GM18507 (cell line): ENCODE measurements at regions not wholly inside any gene's neighbourhood (a gene's known extent, or its start where the extent isn't known, plus 50 kb on each side); places are given as distances from the start of the nearest gene placed in this dataset.

Source experiments
- DNase-seq: peaks from one replicate; pipeline ENCODE4 v3.0.0; 2011; ENCODE audit warnings: low read depth; ENCODE audit not compliant: insufficient read length; ENCODE audit errors: extremely low spot score
- FAIRE-seq: peaks from 2 replicates; lab custom pipeline; 2011; peaks lifted over from hg19 to GRCh38; lab: Jason Lieb, UNC

- no peak for FAIRE-seq
- DNase-seq: no peak
These were observed 51.1 kb downstream of the HYCC1 start for GRCh38 chr7:22962775-22963350.

DNA sequence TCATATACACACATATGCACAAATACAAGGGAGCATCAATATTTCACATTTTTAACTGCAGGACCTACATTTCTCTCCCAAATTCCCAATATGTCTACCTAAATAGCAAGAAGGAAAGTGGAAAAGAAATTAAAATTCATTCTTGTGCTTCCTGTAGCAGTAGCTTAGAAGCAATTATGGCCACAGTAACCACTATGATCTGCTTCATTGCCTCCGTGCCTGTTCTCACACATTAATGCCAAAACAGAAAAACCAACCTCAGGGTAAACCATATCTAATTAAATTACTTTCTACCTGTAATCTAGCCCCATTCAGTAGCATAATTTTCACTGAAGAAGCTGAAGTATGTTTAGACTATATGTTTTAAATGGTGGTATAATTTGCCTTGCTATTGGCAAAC is 55.2 kb downstream of the HYCC1 start:
- peak; percentile 31 for FAIRE-seq
- no peak for DNase-seq

DNA sequence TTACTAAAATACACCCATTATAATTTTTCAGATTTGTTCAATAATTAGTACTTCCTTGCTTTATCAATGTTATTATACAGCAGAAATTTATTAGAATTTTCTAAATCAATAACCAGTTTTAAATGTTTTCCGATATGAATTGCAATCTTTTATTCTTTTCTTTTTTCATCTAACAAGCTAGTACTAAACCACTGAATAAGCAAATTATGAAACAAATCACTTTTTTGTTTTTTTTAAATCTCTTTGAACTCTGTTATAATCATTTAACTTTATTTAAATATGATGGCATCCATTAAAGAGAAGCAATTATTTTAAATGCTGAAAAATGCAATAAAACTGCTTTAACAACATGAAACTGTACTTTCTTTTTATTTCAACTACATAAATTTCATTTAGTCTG is 59.7 kb downstream of the HYCC1 start:
- no peak for FAIRE-seq

GRCh38 chr7:22952306-22953015 is 61.5 kb downstream of the HYCC1 start:
- FAIRE-seq (peak; percentile 26), DNase-seq (no peak)

More for the DNA sequence above, 59.7 kb downstream of the HYCC1 start:
- DNase-seq: no peak

DNA sequence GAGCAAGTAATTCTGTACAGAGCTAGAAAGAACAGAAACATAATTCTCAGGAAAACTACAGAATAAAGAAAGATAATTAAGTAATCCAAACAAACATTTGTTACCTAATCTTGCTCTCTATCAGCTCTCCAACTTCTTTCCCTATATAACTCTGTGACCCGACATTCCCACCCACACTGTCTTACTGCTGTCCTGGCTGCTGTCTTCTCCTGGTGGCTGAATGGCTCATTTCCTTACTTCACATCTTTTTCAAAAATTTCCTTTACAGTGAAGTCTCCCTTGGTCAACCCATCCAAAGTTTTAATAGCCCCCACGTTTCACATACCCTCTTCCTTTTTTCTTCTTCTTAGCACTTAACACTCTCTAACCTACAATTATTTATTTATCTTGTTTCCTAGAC is 64.0 kb downstream of the HYCC1 start:
- no peak for DNase-seq
- no peak for FAIRE-seq

- no peak for FAIRE-seq
- DNase-seq: no peak
These were observed 64.7 kb downstream of the HYCC1 start for GRCh38 chr7:22949221-22949620.

- DNase-seq: no peak
- FAIRE-seq: no peak
These were observed 65.2 kb downstream of the HYCC1 start for GRCh38 chr7:22948770-22949169.

DNA sequence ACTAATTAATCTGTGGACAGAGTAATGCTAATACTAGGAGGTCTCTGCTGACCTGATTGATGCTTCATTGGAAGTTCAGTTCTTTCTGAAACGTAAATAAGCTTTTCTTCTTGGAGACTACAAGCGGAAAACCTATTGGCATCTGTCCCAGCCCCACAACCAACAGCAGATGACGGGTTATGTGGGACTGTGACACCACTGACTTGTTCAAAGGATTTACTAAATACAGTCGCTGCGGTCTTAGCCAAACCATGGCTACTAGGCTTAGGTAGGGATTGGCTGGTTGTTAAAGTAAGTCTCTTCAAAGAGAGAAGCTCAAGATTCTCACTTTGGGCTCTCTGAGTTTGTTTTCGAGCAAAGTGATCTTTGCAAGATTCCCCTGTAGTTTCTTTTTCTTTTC is 68.3 kb downstream of the HYCC1 start:
- no peak for FAIRE-seq
- DNase-seq: no peak

- peak; percentile 42 for FAIRE-seq
- no peak for DNase-seq
These were observed 69.4 kb downstream of the HYCC1 start for GRCh38 chr7:22944510-22944909.

DNA sequence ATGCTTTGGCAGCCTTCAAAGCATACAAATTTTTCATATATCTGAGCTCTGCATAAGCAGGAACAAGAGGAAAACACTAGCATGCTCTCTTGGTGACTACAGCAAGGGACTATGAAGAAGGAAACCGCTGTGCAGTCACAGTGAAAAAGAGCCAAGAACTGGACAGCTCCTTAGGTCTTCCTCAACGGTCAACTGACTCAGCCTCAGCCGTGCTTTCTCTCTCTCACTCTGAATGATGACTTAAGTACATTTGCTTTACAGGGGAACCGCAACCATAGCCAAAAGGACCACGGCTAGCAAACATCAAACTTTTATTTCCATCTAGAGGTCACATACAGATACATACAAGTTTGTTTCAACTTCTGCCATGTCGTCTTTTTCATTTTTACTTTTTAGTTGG is 69.9 kb downstream of the HYCC1 start:
- FAIRE-seq (no peak), DNase-seq (no peak)

DNA sequence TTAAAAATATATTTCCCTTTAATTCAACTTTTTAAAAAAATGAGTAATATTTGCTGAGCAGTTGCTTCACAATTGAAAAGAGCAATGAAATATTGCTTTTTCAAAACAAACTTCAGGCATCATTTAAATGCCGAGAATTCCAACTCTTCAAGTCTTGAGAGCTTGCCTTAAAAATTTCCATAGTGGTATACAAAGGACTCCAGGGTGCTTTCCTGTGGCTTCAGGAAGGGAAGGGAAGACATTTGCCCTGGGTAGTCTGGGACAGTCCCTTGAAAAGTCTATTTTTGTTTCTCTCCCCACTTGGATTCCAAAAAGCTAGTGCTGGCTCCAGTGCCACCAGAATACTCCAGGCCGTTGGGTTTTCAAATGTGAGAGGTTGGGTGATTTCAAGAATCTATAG is 71.7 kb downstream of the HYCC1 start:
- DNase-seq (no peak), FAIRE-seq (no peak)

DNA sequence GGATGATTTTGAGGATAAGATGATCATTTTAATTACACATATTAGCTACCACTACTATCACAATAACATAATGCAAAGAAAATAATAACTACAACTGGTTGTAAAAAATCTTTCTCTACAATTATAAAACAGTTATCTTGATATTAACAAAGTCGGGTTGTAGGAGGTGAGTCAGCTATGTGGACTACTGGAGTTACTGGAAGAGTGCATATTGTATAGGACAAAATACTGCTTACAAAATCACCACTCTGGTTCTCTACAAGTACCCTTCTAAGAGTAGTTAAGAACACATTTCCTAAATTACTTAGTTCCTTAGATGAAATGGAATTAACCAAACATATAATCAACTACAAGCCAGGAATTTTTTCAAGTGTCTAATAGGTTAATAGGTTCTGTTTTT is 74.1 kb downstream of the HYCC1 start:
- DNase-seq (no peak), FAIRE-seq (no peak)

DNA sequence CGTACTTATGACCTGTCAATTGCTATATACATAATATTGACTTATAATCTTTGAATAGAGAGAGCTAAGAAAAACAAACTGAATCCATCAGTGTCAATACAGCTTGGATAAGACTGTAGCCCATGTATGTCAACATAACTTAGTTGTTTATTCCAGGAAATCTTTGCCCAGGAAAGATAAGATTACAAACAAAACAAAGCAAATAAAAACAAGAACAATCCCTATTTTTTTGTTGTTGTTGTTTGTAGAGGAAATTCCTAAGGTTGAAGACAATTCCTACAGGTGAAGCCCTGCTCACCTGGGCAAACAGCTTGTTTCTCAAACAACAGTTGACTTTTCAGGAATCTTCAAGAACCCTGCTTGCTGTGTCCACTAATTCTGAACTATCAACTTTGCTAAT is 76.0 kb downstream of the HYCC1 start:
- DNase-seq: no peak
- FAIRE-seq: no peak

GRCh38 chr7:22936246-22936645 is 77.7 kb downstream of the HYCC1 start:
- FAIRE-seq (no peak), DNase-seq (no peak)

GRCh38 chr7:22935269-22935668 is 78.7 kb downstream of the HYCC1 start:
- FAIRE-seq (no peak), DNase-seq (no peak)

DNA sequence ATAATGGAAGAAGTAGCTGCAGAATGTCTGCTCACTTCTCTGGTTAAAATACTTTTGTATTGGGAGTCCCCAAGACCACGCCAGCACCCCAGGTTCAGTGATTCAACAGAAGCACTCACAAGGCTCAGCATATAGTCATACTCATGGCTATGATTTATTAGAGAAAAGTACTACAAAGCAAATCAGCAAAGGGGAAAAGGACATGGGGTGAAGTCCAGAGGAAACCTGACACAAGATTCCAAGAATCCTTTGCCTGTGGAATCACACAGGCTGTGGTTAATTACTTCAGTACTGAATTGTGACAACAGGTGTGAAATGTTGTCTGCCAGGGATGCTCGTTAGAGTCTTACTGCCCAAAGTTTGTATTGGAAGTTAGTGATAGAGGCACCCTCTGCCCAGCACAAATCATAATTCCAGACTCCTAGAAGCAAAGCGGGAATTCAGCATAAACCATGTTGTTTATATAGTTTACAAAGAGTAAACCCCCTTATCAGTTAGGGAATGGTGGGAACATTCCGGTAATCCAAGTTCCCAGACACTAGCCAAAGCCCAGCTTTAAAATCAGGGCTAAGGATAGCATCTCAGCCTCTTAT is 79.4 kb downstream of the HYCC1 start:
- no peak for DNase-seq
- FAIRE-seq: no peak

GRCh38 chr7:22934023-22934422 is 79.9 kb downstream of the HYCC1 start:
- DNase-seq (no peak), FAIRE-seq (no peak)

GRCh38 chr7:22932896-22933295 is 81.0 kb downstream of the HYCC1 start:
- no peak for DNase-seq
- FAIRE-seq: no peak

DNA sequence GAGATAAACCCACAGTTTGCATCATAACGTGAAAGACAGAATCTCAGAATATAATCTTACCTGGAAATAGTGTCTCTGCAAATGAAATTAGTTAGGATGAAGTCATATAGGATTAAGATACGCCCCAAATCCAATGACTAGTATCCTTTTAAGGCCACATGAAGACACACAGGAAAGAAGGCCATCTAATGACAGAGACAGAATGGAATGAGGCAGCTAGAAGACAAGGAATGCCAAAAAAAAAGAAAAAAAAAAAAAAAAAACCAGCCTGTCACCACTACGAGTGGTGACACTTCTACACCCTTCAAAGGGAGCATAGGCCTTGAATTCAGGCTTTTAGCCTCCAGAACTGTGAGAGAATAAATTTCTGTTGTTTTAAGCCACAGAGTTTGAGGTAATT is 82.9 kb downstream of the HYCC1 start:
- DNase-seq (no peak), FAIRE-seq (no peak)

DNA sequence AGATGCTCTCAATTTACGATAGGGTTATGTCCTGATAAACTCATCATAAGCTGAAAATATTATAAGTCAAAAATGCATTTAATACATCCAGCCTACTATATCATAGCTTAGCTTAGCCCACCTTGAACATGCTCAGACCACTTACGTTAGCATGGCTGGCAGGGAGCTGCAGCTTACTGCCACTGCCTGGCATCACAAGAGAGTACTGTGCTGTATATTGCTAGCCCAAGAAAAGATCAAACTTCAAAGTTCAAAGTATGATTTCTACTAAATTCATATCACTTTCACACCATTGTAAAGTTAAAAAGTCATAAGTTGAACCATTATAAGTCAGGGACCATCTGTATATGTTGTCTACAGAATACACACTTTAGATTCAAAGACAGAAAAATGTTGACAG is 91.6 kb downstream of the HYCC1 start:
- FAIRE-seq (no peak), DNase-seq (no peak)

GRCh38 chr7:22921386-22922086 is 92.4 kb downstream of the HYCC1 start:
- DNase-seq (no peak), FAIRE-seq (no peak)
